Right lobe of liver (tissue), 6 donors: ENCODE measurements at regions not wholly inside any gene's neighbourhood (a gene's known extent, or its start where the extent isn't known, plus 50 kb on each side); places are given as distances from the start of the nearest gene placed in this dataset.

ENCODE experiments used
- ATAC-seq, 4 donors: fragments of 200-7000 bp; cut with Tn5 transposase; one replicate each; pipeline ENCODE4 v1.9.1; 2020; ENCODE audit warnings: mild to moderate bottlenecking in 4 of 4, moderate library complexity in 4 of 4
- DNase-seq, 3 donors: peaks; one replicate each; pipeline ENCODE4 v3.0.0-alpha.2; 2020
- H3K27ac ChIP-seq, 3 donors: fragments of 200-600 bp; one replicate each; pipeline ENCODE4 v1.8.0; 2022
- H3K27me3 ChIP-seq, 2 donors: fragments of 200-600 bp; one replicate each; pipeline ENCODE4 v1.8.0; 2022
- H3K36me3 ChIP-seq, 4 donors: fragments of 200-600 bp; sonication (generic) in 1 of 4; one replicate each; pipeline versions ENCODE4 v1.5.1 to v1.8.0; 2017 to 2022; ENCODE audit warnings: control low read depth in 1 of 4
- H3K4me1 ChIP-seq, 4 donors: fragments of 200-600 bp; sonication (generic) in 1 of 4; one replicate each; pipeline versions ENCODE4 v1.5.1 to v1.8.0; 2017 to 2022; ENCODE audit warnings: control low read depth in 1 of 4
- H3K4me3 ChIP-seq, 3 donors: fragments of 200-600 bp; one replicate each; pipeline ENCODE4 v1.8.0; 2022
- H3K9me3 ChIP-seq, 4 donors: fragments of 200-600 bp; sonication (generic) in 1 of 4; one replicate each; pipeline versions ENCODE4 v1.5.1 to v1.8.0; 2017 to 2022; ENCODE audit warnings: control low read depth in 1 of 4
- POLR2A ChIP-seq: fragments of 450-650 bp; IDR thresholded peaks from one replicate; pipeline ENCODE4 v1.6.1; 2017; ENCODE audit warnings: antibody characterized with exemption, mild to moderate bottlenecking
- WGBS: methylation state at CpG from one replicate; pipeline ENCODE4 v1.1.6; 2018; ENCODE audit warnings: low coverage, low lambda C conversion rate; ENCODE audit not compliant: insufficient coverage; ENCODE audit errors: missing lambda C conversion rate; 5-methylcytosine and 5-hydroxymethylcytosine counted together
- intact Hi-C, 2 donors: fragments of 100-400 bp; cut with DNase I; formaldehyde crosslinking; loops; one replicate each; pipeline versions ENCODE4 v1.11.2 to v1.14.1; 2022
- TF ChIP-seq, protein P1 (sequence below), 4 donors: fragments of 200-600 bp in 3 of 4; fragments of 450-650 bp in 1 of 4; IDR thresholded peaks; one replicate each; pipeline versions ENCODE4 v1.5.1 to v1.8.0; 2016 to 2022; ENCODE audit warnings: antibody characterized with exemption in 4 of 4, mild to moderate bottlenecking in 2 of 4
- donor health status: DM: no; HTN: yes; CAD: no.
- donor health status: DM: no; HTN: no; CAD: no.
- donor health status: DM: no; HTN: no; CAD: no.
- donor health status: DM: no; HTN: yes; CAD: no.
- donor health status: DM: no; HTN: yes; CAD: no.

GRCh38 chr17:72361892-72362291 lies 241.1 kb downstream of the SOX9 start:
- no peak for DNase-seq
- no peak for ATAC-seq
- no peaks in the 10 kb centered on the region for H3K27me3 ChIP-seq
- no peak for TF ChIP-seq POLR2A
- TF ChIP-seq, protein P1, sequence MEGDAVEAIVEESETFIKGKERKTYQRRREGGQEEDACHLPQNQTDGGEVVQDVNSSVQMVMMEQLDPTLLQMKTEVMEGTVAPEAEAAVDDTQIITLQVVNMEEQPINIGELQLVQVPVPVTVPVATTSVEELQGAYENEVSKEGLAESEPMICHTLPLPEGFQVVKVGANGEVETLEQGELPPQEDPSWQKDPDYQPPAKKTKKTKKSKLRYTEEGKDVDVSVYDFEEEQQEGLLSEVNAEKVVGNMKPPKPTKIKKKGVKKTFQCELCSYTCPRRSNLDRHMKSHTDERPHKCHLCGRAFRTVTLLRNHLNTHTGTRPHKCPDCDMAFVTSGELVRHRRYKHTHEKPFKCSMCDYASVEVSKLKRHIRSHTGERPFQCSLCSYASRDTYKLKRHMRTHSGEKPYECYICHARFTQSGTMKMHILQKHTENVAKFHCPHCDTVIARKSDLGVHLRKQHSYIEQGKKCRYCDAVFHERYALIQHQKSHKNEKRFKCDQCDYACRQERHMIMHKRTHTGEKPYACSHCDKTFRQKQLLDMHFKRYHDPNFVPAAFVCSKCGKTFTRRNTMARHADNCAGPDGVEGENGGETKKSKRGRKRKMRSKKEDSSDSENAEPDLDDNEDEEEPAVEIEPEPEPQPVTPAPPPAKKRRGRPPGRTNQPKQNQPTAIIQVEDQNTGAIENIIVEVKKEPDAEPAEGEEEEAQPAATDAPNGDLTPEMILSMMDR (IDR thresholded peaks at IDR 0.05) = no peak
- no peak overlapping the region for H3K27ac ChIP-seq
- H3K36me3 ChIP-seq = no peaks in the 10 kb centered on the region
- intact Hi-C loops = no loop called here
- no peak overlapping the region for H3K4me3 ChIP-seq
- no peaks in the 10 kb centered on the region for H3K4me1 ChIP-seq
- no peaks in the 10 kb centered on the region for H3K9me3 ChIP-seq
- 45% methylated on average over 3 of the region's 6 CpGs for WGBS

- no peak overlapping the region for H3K27ac ChIP-seq
- DNase-seq = no peak
These were observed 241.7 kb downstream of the SOX9 start for GRCh38 chr17:72362376-72363088.

GRCh38 chr17:72363089-72363610 lies 242.3 kb downstream of the SOX9 start:
- Histone ChIP-seq H3K27me3 (no peaks in the 10 kb centered on the region), H3K27ac (no peak overlapping the region), H3K4me3 (no peak overlapping the region), H3K9me3 (no peaks in the 10 kb centered on the region), H3K36me3 (no peaks in the 10 kb centered on the region), H3K4me1 (no peaks in the 10 kb centered on the region)
- 52% methylated on average over 6 of the region's 6 CpGs for WGBS
- TF ChIP-seq, protein P1 (IDR thresholded peaks at IDR 0.05) = no peak
- no peak for TF ChIP-seq POLR2A
- ATAC-seq = no peak
- intact Hi-C loops = no loop called here
- no peak for DNase-seq

More at GRCh38 chr17:72362376-72363088, 241.7 kb downstream of the SOX9 start:
- TF ChIP-seq POLR2A = no peak
- TF ChIP-seq, protein P1 (IDR thresholded peaks at IDR 0.05) = no peak
- H3K9me3 ChIP-seq = no peaks in the 10 kb centered on the region
- WGBS = 73% methylated on average over 7 of the region's 9 CpGs
- no peaks in the 10 kb centered on the region for H3K4me1 ChIP-seq
- no peaks in the 10 kb centered on the region for H3K27me3 ChIP-seq
- ATAC-seq = no peak
- intact Hi-C loops = no loop called here
- H3K36me3 ChIP-seq = no peaks in the 10 kb centered on the region
- no peak overlapping the region for H3K4me3 ChIP-seq

DNA sequence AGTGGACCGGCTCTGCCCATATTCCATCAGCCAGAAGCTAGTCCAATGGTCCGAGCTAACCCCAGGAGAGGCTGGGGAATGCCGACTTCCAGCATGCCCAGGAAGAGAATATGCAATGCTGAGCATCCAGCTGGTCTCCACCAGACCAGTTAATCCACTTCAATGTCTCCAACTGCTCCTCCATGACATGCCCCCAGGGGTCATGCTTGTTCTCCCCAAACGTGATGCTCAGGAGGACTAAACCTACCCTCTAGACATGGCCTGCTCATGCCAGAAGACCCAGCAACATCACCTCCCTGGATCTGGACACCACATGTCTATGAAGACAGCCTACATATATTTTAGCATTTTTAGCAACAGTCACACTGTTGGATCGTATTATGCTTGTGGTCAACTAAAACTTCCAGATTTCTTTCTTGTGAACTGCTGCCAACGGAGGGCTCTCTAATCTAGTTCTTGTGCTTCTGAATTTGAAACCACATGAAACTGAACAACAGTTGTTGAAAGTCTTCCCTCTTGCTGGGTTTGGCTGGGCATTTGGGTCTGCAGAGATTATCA lies 245.1 kb downstream of the SOX9 start:
- no peak for ATAC-seq
- intact Hi-C loops = no loop called here

More for the DNA sequence above, 245.1 kb downstream of the SOX9 start:
- no peaks in the 10 kb centered on the region for H3K36me3 ChIP-seq
- no peak overlapping the region for H3K4me3 ChIP-seq
- H3K27me3 ChIP-seq = no peaks in the 10 kb centered on the region
- H3K9me3 ChIP-seq = no peaks in the 10 kb centered on the region
- H3K27ac ChIP-seq = no peak overlapping the region
- no peaks in the 10 kb centered on the region for H3K4me1 ChIP-seq
- WGBS = 39% methylated on average over 5 of the region's 6 CpGs
- DNase-seq = no peak
- TF ChIP-seq, protein P1 (IDR thresholded peaks at IDR 0.05) = no peak
- no peak for TF ChIP-seq POLR2A
